HK-2 (cell line): ENCODE measurements at regions not wholly inside any gene's neighbourhood (a gene's known extent, or its start where the extent isn't known, plus 50 kb on each side); places are given as distances from the start of the nearest gene placed in this dataset.

Experiments
- DNase-seq: peaks from one replicate; pipeline ENCODE4 v3.0.0-alpha.2; 2018; ENCODE audit not compliant: unreplicated experiment

DNA sequence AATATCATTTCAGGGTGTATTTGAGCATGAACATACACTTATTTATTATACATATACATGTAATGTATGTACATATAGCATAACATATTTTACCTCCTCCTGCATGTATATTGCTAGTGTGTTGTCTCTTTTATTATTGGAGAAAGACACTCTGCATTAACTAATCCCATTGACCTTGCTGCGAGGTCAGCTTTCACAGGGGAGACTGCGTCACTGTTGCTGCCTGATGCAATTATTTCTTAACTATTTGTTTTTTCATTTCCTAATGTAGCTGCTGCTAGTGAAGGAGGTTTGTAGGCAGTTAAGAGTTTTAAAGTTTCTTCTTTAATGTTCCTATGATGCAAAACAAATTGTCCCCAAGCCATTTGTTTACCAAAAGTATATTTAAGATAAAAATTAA is 185.4 kb upstream of the CNTN5 start:
- no peak for DNase-seq

DNA sequence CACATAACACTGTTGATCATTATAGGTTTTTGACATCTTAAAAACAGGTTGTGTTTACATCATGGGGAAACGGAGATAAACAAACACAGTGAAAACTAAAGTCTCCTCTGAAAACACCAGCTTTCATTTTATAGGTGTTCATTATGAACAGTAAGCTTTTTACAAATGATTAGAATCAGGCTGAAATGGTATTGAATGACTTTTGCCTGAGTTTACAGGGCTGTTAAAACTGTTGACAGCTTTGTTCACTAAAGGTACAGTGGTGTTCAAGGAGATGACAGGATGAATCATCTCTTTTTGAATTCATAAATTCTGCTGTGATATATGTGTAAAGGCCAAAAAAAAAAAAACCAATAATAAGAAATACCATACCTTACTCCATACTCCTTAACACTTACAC is 184.6 kb upstream of the CNTN5 start:
- no peak for DNase-seq

DNA sequence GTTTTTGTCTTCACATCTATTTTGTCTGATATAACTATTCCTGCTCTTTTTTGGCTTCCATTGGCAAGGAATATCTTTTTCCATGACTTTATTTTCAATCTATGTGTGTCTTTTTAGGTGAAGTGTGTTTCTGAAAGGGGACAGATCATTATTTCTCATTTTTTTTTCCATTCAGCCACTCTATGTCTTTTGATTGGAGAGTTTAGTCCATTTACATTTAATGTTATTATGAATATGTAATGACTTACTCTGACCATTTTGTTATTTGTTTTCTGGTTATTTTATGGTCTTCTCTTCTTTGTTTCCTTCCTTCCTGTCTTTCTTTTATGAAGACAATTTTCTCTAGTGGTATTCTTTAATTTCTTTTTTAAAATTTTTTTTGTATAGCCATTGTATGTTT is 178.6 kb upstream of the CNTN5 start:
- no peak for DNase-seq

DNA sequence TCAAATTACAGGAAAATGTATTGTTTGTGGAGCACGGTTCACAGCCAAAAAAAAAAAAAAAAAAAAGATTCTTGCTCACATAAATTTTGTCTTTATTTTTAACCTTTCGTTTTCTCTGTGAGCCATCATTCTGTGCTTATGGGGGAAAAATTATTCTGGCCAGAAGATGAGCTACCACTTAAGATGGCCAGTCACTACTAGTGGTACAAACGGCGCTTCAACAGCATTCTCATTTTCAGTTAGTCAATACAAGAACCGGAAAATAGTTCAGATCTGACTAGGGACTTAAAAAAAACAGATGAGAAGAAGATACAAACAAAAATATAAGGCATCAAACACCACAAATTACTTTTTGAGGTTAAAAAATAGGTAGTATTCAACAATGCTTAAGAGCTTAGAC is 158.6 kb upstream of the CNTN5 start:
- no peak for DNase-seq

DNA sequence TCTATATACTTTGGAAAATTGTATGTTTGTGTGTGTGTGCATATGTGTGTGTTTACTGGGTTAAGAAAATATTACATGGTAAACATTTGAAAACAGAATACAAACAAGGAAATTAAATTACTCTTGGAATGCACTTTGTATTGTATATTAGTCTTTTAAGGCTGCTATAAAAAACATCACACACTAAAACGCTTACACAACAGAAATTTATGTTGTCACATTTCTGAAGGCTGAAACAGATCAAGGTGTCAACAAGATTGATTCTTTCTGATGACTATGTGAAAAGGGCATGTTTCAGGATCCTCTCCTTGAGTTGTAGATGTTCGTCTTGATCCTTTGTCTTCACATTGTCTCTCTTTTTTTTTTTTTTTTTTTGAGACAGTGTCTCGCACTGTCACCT is 149.1 kb upstream of the CNTN5 start:
- DNase-seq, result no peak

DNA sequence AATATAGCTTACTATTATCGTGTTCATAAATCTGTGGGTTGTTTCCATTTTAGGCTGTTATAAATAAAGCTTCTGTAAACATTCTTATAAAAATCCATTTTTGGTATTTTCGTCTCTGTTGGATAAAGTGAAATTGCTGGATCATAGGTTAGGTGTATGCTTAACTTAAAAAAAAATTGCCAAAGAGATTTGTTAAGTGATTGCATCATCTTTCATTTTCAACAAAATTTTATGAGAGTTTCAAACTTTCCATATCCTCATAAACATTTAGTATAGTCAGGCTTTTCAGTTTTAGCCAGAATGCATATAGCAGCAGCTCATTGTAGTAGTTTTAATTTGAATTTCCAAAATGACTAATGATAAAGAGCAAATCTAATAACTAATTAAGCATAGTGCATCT is 146.7 kb upstream of the CNTN5 start:
- DNase-seq, result no peak

DNA sequence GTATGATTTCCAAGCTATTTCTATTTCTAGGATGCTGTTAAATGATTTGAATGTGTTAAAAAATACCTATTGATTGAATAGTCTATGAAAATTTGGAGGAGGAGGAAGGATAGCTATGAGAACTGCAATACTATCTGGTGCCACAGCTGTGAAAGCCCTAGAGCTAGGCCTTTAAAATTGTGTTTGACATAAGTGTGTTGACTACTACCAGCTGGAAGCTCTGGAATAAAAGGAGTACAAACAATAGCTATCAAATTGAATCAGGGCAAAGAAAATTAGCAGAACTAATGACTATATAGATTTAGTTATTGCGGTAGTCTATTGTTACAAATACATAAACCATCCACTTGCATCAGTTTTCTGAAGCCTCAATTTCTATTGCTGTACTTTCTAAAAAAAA is 124.8 kb upstream of the CNTN5 start:
- DNase-seq, result no peak

DNA sequence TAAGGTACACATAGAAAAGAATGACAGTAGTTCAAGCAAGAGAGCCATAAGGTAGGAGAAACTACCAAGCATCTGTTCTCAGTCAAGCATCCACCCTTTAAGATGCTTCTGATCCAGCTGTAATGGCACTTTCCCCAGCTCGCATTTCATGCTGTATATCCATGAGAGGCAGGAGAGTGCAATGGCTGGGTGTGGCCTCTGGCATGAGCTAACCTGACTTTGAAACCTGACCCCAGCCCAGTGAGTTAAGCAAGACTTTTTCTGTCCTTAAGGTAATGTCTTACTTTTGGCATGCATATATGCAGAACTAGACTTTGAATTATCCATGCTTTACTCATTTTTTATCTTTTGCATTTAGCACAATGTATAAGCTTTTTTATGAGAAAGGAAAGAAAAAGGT is 79.8 kb upstream of the CNTN5 start:
- DNase-seq, result no peak

DNA sequence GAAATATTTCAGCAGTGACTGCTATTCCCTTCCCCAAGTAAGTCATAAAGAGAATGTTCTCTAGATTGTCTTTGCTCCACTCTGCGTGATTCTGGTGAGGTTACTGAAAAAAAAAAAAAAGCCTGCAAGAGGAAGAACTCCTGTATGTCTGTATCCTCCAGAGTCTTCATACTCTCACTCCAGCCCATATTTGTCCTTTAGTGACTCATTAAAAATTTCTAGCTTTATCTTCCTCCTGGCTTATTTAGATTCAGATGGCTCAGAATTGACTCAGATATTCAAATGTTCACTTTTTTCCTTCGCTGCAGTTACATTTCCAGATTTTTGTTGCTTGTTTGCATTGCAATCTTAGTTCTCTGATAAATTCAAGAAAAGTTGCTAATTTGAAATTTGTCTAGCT is 76.3 kb upstream of the CNTN5 start:
- no peak for DNase-seq

DNA sequence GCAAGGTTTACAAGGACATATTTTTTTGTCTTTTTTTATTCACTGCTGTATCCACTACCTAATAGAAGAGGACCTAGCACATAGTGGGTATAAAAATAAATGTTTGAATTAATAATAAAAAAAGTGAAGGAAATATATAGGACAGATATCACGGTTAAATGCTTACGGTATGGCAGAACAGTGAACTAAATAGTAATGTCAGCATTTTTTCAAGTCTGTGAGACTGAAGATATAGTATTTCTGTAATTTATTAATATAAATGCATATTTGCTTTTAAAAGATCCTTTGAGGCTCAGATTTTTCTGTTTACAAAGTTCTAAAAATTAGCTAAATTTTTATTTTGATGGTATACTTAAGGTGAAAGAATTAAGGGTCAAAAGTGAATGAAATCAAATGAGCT is 68.6 kb upstream of the CNTN5 start:
- no peak for DNase-seq

DNA sequence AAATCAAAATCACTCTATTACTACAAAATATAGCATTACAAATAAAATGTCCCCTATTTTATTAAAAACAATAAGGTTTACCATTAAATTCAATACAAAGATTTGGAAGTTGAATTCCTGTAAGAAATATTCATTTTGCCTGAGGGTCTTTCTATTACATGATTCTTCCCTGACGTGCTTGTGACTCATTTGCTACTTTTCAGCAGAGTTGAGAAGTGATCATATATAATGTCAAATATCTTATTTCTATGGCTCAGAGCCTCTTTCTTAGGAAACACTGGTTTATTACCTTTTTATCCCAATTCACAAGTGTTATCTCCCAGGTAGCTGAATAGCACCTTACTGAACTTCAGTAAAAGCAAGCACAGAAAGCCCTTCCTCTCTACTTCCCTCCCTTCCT is 65.2 kb upstream of the CNTN5 start:
- DNase-seq, result no peak

DNA sequence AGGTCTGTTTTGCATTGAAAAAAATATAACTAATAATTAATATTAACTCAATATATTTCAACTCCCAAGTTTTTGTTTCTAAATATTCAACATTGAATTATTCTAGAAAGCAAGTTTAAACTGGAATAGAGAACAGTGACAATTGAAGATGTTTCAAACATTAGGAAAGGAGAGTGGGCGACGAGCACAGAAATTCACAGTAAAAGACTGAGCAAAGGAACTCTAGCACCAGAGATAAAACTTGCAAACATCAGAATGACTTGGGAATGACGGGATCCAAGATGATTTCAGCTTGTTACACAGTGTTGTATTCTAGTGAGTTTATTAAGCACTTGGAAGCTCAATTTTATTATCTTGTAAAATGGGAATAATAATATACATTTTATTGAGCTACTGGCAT is 56.6 kb upstream of the CNTN5 start:
- DNase-seq, result no peak

DNA sequence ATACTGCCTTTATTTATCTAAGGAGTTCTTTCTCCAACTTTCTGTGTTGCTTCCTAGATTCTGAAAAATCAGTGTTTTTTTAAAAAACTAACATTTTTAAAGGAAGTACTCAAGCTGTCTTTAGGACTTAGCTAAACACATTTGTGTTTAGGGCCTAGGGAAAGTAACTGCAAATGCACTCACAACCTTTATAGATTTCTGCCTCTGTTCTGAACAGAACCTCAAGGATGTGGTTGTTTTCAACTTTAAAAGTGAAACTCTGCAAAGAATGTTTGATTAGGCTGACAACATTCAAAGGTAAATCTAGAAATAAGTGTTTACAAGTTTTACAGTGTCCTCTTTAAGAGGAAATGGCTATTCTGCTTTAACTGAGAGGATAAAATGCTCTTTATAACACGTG is 55.4 kb upstream of the CNTN5 start:
- DNase-seq, result no peak

DNA sequence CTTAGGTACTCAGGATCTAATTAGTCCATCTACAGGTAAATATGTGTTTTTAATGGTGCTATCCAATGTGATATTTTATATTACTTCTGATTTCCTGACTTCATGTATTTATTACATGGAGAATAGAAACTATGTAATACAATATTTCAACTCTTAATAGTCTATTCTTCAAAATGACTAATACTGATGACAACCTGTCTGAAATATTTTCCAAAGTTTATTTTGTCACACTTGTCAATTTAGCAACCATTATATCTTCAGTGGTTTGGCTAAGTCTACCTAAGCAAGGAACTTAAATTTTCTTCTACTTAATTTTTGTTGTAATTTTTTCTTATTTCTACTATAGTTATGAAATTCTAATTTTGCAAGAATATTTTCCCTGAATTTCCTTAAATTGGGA is 55.0 kb upstream of the CNTN5 start:
- no peak for DNase-seq

DNA sequence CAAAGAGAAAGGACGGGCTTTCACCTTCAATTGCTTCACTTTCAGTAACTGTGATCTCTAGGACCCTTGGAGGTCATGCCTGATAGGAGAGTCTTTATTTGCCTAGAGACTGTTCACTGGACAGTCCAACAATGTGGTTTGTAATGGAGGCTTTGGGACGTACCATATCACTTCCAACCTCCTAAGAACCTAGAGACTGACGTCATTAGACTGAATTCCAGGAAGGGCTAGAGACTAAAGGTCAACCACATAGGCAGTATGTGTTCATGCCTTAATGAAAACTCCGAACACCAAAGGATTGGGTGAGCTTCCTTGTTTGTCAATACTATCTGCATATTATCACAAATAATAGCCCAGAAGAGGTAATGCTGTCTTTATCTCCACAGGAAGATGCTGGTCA is 53.7 kb upstream of the CNTN5 start:
- no peak for DNase-seq
